Amniotic stem cell (primary cell): ENCODE measurements at regions not wholly inside any gene's neighbourhood (a gene's known extent, or its start where the extent isn't known, plus 50 kb on each side); places are given as distances from the start of the nearest gene placed in this dataset.
A peak's percentile ranks its signal among the peaks of the same experiment; 100 is the strongest.
"Not testable (repeated sequence)": the region's sequence is repeated elsewhere in the genome, so short reads cannot be mapped to it uniquely, and the experiment has no call there.

Experiments used
- DNase-seq: peaks from one replicate; lab custom pipeline; 2025; lab: John Stamatoyannopoulos, UW

DNA sequence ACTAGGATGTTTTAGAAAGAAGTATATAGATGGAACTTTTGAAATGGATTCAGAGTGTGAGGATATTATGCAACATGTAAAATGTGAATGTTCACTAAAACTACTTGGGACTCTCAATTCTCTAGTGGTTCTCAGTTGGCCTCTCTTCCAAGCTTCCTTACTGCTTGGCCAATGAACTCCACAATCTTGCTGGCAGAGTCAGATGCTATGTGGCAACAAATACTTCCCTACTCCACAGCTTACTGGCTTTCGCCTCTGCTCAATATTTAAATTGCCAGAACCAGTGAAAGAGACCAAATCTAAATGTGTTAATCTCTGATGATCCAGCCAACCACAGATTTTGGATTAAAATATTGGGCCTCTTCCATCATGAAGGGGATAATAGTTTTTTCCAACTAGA lies 138.4 kb downstream of the HTR1B start:
- DNase-seq: no peak

DNA sequence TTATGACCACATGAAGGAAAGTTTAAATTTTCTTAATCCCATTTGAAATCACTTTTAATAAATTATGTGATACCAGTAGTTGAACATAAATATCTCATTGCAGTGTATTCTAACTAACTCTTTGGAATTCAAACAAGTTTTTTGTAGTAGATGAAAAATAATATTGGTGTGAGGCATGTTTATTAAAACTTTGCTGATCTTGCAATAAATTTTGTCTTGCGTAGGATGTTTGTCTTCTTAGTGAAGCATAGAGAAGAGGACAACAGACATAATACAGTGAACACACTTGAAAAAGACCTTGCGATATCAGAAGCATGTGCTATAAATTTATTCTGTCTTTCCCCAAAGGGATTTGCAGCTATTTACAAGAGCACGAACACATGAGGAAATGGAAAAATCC lies 140.7 kb downstream of the HTR1B start:
- no peak for DNase-seq

DNA sequence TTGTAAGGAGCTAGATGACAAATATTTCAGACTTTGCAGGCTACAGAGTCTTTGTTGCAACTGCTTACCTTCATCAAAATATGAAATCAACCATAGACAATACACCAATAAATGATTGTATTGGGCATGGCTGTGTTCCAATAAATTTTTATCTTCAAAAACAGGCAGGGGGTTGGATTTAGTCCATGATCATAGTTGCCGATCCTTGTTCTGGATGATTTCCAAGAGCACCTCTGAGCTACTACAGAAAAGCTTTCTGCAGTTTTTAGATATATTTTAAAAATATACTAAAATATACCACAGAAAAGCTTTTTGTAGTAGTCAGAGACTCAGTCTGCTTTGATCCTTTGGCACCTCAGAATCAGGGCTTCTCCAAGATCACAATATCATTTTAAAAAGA lies 145.0 kb downstream of the HTR1B start:
- DNase-seq: no peak

DNA sequence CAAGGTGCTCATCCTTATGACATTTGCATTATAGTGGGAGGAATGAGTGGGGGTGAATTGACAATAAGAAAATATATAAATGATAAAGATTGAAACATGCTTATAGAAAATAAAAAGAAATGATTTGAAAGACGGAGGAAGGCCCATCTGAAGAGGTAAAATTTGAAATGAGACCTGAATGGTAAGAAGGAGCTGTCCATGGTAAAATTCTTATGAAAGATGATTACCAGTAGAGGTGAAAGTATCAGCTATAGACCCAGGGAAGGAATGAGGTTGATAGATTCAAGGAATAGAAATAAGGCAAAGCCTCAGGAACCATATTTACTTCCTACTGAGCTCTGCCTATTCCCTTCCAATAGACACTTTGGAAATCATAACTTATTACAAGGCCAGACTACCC lies 149.7 kb downstream of the HTR1B start:
- DNase-seq: no peak

DNA sequence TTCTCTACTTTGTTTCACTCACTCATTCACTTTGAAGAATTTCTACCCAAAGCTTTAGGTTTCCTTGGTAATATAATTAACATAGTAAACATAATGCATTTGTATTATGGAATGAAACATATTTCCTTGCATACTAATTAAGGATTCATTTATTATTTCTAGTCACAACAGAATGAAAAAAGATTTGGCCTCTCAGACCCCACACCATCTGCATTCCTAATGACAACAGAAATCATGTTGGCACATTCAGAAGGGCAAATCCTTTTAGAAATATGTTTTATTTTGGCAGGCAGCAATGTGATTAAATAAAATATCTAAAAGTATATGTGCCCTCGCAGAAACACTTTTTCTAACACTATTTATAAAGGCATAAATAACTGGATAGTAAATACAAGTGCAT lies 163.4 kb downstream of the HTR1B start:
- DNase-seq: no peak

DNA sequence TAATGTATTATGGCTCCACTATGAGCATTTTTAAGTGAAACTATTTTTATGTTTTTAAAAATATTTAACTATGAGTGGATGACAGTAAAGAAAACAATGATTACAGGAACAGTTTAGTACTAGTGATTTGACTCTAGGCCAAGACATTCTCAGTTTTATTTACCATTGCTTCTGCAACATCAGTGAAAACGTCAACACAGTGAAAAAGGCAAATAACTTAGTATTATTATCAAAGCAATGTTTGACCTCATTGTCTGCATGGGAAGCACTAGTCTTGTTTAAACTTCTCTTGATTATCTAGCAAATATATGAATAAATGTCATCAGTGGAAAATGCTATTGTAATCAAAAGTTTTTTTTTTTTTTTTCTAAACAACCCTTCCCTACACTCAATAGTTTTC lies 165.0 kb downstream of the HTR1B start:
- no peak for DNase-seq

DNA sequence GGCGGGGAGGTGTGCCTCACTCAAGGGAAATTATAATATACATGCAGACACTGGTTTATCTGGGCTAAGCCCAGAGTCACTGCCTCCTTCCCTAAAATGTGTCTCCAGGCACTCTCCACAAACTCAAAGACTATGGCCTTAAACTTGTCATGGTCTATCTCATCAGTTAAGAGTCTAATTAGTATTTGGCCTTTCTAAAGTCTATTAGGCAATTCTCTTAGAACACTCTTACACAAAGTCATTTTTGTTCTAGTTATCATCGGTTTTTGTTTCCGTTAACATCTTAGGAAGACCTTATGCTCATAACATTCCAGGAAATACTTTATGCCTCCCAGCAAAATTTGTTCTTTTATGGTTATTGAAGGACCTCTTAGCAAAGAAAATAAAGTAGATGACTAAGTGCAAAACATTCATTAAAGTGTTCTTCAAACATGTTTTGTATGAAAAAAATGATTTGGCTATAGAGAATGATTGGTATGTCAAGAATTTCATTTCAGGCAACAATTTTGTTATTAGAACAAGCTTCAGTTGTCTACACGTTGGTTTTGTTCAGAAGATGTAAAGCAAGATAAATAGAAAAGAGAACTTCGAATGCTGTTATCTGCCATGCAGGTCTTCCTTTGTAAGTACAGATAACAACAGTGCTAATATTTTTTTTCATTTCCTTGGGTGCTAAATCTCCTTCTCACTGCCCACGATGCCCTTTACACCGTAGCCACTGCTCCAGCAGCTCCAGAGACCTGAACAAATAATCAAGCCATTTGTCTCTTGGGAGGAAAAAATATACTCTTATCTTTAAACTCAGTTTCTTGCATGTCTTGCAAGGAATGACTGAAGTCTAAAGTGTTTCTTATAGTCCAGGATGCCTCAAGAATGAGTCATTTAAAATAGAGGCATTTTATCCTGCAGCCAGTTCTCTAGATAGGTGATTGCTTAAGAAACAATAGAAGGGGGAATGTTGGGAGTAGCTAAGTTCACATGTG lies 170.4 kb downstream of the HTR1B start:
- DNase-seq: peak; percentile 24

DNA sequence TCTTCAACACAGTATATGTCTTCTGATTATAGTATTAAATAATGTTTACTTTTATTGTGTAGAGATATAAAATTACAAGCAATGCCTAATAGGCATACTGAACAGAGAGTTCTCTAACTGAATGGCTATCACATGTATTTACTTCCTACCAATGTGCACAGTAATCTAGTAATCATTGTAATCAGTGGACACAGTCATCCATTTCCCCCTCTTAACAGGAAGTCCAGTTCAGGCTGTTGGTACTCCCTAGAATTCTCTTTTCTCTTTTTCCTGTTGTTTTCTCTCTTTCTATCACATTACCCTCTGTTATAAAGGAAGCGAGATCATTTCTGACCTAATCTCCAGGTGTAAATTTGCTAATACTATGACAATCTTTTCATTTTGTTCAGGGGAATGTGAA lies 172.5 kb downstream of the HTR1B start:
- DNase-seq: no peak

DNA sequence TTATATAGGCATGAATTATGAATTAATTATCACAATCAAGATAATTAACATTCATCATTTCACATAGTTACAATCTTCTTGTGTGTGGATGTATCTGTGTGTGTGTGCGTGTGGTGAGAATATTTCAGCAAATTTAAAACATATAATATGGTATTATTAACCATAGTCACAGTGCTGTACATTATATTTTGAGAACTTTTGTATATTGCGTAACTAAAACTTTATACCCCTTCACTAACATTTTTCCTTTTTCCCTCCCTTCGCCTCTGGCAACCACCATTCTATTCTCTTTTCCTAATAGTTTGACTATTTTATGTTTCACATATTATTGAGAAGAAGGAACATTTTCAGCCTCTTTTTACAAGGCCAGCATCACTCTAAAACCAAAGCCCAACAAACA lies 176.8 kb downstream of the HTR1B start:
- DNase-seq: no peak

DNA sequence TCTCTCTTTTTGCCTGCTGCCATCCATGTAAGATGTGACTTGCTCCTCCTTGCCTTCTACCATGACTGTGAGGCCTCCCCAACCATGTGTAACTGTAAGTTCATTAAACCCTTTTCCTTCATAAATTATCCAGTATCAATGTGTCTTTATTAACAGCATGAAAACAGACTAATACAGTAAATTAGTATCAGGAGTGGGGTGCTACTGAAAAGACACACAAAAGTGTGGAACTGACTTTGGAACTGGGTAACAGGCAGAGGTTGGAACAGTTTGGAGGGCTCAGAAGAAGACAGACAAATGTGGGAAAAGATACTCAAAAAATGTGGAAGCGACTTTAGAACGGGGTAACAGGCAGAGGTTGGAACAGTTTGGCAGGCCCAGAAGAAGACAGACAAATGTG lies 189.4 kb downstream of the HTR1B start:
- no peak for DNase-seq

DNA sequence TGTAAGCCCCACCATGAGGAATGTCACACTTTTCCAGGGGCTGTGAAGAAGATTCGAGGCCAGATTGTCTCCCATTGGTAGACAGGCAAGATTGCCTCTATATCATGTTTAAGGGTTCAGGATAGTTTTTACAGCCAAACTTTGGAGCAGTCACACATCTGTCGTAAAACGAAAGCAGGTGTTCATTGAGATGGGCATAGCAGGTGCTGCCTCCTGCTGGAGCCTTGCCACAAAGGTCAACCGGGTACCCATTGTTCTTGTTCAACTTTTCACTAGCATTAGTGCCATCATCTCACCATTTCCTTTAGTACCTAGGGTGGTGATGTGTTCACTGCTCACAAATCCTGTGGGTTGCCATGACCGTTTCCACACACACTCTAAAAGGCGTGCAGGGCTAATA lies 198.3 kb downstream of the HTR1B start:
- DNase-seq: no peak

DNA sequence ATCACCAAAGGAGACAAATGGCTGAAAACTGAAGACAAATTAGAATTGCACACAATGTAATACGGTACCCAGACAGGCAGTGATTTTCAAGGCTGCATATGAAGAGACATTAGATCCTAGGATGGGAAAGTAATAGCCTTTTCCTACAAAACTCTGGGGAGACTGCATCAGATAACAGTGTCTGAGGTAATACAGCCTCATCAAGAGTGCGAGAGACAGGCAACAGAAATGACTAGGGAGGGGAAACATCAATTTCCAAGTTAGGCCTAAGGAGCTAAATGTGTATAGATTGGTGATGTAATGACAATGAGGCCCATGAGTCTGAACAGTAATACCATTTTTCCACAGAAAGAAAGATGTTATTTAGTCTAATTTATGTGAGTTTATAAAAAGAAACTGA lies 200.3 kb downstream of the HTR1B start:
- no peak for DNase-seq

DNA sequence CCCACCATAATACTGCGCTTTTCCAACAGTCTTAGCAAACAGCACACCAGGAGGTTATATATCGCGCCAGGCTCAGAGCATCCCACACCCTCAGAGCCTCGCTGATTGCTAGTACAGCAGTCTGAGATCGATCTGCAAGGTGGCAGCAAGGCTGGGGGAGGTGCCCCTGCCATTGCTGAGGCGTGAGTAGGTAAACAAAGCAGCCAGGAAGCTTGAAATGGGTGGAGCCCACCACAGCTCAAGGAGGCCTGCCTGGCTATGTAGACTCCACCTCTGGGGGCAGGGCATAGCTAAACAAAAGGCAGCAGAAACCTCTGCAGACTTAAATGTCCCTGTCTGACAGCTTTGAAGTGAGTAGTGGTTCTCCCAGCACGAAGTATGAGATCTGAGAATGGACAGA lies 211.5 kb downstream of the HTR1B start:
- DNase-seq: not testable (repeated sequence)

DNA sequence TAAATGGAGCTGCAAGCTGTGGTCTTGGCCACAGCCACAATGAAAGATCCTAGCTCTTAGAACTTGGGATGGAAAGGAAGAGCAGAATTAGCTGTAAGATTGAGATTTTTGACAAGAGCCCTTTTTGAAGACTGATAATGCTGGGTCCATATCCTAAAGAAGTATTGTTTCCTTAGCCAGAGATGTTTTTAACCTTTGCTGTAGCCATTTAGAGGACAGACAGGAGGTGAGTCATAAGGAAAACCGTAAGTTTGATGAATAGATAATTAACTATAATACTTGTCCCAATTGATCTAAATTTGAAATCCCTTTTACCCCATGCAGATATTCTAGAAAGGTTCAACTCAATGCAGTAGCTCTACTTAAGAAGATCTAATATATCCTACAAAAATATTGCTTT lies 213.7 kb downstream of the HTR1B start:
- DNase-seq: no peak

DNA sequence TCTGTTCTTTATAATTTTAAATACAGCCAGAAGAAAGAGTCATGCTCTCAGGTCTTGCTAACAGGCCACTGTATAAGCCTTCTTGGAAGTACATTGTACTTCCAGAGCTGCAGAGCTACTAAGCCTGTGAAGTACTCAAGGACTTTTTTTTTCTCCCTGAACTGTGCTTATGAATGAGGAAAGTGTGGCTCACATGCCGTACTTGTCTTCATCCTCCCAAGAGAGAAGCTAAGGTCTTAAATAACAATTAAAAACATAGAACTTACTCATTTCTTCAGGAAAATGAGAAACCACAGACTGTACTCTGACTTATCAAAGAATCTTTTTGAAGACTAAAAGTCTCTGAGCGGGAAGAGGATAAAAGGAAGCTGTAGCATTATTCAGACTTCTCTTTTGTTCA lies 218.3 kb downstream of the HTR1B start:
- no peak for DNase-seq

DNA sequence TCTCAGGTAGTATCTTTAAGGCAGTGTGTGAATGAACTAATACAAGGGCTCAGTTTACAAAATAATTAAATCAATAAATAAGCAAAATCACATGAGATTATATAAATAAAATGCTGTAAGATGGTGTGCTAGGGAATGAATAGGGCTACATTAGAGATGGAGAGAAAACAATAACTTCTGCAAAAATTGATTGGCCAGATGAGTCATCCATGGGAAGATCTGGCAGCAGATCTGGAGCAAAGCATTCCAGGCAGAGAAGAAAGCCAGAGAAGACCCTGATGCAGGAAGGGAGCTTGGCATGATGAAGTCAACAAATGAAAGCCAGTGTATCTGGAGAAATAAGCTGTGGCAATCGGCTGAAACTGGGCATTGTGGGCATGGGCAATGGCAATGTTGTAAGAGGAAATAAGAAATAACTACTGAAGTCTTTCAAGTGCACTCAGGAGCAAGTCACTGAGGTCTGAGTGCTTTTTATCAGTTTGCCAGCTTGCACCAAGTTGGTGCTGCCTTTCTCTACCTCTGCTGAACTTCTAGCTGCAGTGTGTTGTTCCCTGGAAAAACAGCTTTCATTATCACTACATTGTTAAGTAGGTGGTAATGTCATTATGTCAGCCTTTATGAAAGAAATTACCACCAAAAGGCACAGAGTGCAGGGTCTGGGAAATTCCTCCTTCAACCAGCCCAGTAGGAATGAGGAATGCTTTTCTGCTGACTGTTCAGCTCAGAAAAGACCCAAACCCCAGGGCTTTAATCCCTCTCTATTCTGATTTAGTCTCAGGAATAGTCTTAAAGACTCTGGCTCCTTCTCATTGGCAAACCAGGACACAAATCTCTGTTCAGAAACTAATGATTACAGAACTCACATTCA lies 231.6 kb downstream of the HTR1B start:
- DNase-seq: no peak

DNA sequence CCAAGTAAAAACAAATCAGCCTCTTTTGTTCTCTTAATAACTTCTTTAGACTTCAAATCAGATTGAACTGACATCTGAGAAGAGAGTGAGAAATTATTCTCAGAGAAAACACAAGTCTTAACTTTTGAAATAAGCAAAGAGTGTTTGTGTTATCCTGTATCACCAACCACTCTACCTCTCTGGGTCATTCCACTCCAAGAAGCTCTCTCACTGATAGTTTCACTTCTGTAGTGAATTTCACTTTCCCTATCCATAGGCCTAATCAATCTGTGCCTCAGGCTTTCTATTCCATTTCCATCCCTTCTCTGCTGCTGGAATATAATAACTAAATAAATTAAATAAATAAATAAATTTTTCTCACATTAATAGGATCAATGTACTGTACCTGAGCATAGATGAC lies 235.0 kb downstream of the HTR1B start:
- no peak for DNase-seq

DNA sequence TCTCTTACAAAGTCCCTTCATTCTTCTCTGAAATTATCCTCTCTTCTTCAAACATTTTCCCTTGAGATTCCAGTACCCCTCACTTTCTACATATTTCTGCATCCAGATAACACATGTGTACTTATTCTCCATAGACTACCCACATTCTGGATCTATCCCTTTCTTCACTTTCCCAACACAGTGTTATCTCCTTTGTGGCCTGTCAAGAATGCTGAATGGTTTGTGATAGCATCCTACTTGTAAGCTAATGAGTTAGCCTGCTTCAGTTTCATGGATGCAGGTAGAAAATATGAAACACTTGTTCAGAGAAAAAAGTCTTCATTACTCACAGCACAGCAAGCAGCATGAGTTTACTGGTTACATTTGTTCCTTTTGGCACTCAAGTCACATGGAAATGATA lies 245.4 kb downstream of the HTR1B start:
- DNase-seq: no peak

DNA sequence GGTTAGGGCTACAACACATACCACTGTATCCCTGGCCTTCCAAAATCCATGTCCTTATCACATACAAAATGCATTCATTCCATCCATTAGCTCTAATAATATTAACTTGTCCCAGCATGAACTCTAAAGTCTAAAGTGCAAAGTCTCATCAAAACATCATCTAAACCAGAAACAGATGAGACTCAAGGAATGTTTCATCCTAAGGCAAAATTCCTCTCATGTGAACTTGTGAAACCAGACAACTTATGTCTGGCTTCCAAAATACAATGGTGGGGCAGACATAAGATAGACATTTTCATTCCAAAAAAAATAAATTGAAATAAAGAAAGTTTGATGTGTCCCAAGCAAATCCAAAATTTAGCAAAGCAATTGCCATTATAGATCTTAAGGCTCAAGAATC lies 257.4 kb downstream of the HTR1B start:
- no peak for DNase-seq

DNA sequence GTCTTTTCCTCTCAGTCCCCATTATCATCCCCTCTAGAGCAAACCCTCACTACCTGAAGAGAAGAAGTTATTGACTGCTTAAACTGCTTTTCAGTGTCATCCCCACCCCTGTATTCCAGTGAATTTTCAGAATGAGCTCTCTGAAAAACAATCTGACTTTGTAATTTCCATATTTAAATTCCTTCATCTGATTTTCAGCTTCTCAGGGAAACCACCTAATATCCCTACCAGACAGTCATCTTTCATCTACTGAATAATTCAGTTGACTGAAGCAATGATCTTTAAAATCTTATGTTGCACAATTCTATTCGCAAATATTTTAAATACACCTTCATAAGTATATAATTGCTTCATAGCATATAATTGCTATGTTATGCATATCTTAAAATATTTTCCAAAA lies 258.7 kb downstream of the HTR1B start:
- no peak for DNase-seq

DNA sequence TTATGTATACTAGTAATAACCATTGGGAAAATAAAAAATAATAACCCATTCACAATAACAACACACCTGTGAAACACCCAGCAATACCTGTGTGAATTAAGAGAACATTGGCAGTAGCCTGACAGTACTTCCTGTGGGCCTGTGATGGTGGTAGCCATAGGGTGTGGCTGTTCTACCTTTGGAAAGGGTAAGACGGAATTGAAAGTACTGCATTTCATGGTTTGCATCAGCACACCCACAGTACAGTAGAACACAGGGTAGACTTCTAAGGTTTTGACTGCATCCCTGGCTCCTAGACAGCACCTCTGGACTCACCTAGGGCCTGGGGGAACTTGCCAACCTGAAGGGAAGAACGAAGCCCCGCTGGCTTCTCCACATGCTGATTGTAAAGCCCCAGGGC lies 279.8 kb downstream of the HTR1B start:
- DNase-seq: no peak

DNA sequence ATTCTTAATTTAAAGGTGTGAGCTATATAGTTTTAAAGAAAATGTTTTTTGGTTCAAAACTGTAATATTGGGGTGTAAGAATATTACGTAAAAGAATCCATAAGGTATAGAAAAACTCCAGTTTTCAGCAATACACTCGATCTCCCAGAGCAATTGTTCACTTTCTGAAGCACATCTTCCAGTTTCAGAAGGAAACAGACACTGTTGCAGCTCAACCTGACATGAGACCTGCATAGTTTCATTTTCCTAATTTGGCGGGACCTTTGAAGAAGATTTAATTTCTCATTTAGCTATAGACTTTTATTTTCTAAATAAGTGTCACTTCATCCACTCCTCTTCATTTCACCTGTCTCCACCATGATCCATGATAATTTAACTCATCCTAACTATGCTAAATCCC lies 281.5 kb downstream of the HTR1B start:
- no peak for DNase-seq

DNA sequence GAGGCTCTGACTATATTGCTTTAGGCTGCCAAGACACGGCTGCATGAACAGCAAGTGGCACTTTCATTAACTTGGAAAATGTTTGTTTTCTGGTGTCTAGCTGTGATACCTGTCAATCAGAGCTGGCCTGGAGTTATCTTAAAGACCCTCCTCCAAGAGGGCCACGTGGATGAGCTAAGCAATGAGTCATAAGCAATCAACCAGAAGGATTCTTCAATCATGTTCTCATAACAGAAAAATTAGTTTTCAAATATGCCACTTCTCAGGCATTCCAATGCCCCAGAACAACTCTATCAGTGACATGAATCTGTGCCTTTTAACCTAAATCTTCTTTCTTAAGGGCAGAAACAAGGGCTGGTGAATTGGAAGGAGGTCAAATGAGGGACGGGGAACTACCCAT lies 283.0 kb downstream of the HTR1B start:
- DNase-seq: no peak
